ENCODE measurements at regions not wholly inside any gene's neighbourhood (a gene's known extent, or its start where the extent isn't known, plus 50 kb on each side); places are given as distances from the start of the nearest gene placed in this dataset.

- TF ChIP-seq POLR2A (IDR thresholded peaks at IDR 0.05) = no peak
- TF ChIP-seq CTCF (IDR thresholded peaks at IDR 0.05) = no peak
These were observed 168.2 kb downstream of the DLL1 start for GRCh38 chr6:170122651-170123050.
